Left lung (tissue), 4 donors: ENCODE measurements at regions not wholly inside any gene's neighbourhood (a gene's known extent, or its start where the extent isn't known, plus 50 kb on each side); places are given as distances from the start of the nearest gene placed in this dataset.

Experiments used
- ATAC-seq: fragments of 200-7000 bp; cut with Tn5 transposase; one replicate; pipeline ENCODE4 v1.9.1; 2020; ENCODE audit warnings: moderate library complexity
- DNase-seq, 4 donors: peaks; one replicate each; pipeline ENCODE4 v3.0.0-alpha.2; 2013 to 2020
- H3K27ac ChIP-seq, 2 donors: fragments of 200-600 bp; sonication (generic) in 1 of 2; one replicate each; pipeline versions ENCODE4 v1.5.0 to v1.8.0; 2020 to 2021
- H3K27me3 ChIP-seq, 2 donors: fragments of 200-600 bp; sonication (generic) in 1 of 2; one replicate each; pipeline versions ENCODE4 v1.5.0 to v1.8.0; 2020 to 2021
- H3K36me3 ChIP-seq, 2 donors: fragments of 200-600 bp; sonication (generic) in 1 of 2; one replicate each; pipeline versions ENCODE4 v1.5.0 to v1.8.0; 2020 to 2021
- H3K4me1 ChIP-seq, 2 donors: fragments of 200-600 bp; one replicate each; pipeline ENCODE4 v1.8.0; 2021
- H3K4me3 ChIP-seq, 2 donors: fragments of 200-600 bp; sonication (generic) in 1 of 2; one replicate each; pipeline versions ENCODE4 v1.5.0 to v1.8.0; 2020 to 2021; ENCODE audit warnings: mild to moderate bottlenecking in 1 of 2
- H3K9me3 ChIP-seq, 2 donors: fragments of 200-600 bp; sonication (generic) in 1 of 2; one replicate each; pipeline versions ENCODE4 v1.5.0 to v1.8.0; 2020 to 2021
- CTCF ChIP-seq, 2 donors: fragments of 200-600 bp; sonication (generic) in 1 of 2; IDR thresholded peaks; one replicate each; pipeline versions ENCODE4 v1.5.0 to v1.8.0; 2021; ENCODE audit warnings: antibody characterized with exemption in 2 of 2
- intact Hi-C, 2 donors: fragments of 100-400 bp; cut with DNase I; formaldehyde crosslinking; loops; one replicate each; pipeline versions ENCODE4 v1.11.2 to v1.14.2; 2022
- donor health status: DM: no; HTN: yes; CAD: no.
- donor health status: DM: no; HTN: no; CAD: no.

- H3K9me3 ChIP-seq, result no peaks in the 10 kb centered on the region
- peak overlapping the region in 1 of 2 donors; percentile 64 for H3K27ac ChIP-seq
- no peak overlapping the region for H3K4me3 ChIP-seq
- ATAC-seq (no peak), DNase-seq (no peak)
- H3K4me1 ChIP-seq, result peaks cover 0 to 12% of the 10 kb centered on the region in 2 donors
- H3K36me3 ChIP-seq, result no peaks in the 10 kb centered on the region
- TF ChIP-seq CTCF (IDR thresholded peaks at IDR 0.05), result no peak
- intact Hi-C loops, result no loop called here
- no peaks in the 10 kb centered on the region for H3K27me3 ChIP-seq
These were observed 85.9 kb upstream of the DPH5 start for GRCh38 chr1:101111461-101111860.

DNA sequence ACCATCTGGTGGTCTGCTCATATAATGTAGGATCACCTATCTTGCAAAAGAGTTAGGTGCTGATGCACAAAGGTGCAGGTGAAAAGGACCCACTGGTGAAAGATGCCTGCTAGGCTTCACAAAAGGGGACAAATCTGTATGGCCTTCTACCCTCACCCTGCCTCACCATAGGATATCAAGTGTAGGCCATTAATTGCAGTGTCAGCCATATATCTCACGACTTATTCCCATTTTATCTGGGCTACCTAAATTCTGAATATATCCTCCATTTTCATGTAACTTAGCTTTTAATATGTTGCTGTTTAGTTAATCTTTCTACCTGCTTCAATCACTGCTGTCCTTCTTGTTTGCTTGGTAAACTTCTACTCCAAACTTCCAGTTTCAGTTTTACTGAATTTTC lies 84.2 kb upstream of the DPH5 start:
- no peaks in the 10 kb centered on the region for H3K36me3 ChIP-seq
- H3K4me1 ChIP-seq, result peaks cover 0 to 12% of the 10 kb centered on the region in 2 donors
- intact Hi-C loops, result no loop called here
- no peak overlapping the region for H3K4me3 ChIP-seq
- TF ChIP-seq CTCF (IDR thresholded peaks at IDR 0.05), result no peak
- H3K9me3 ChIP-seq, result no peaks in the 10 kb centered on the region
- ATAC-seq (no peak), DNase-seq (no peak)
- H3K27me3 ChIP-seq, result no peaks in the 10 kb centered on the region
- H3K27ac ChIP-seq, result no peak overlapping the region

DNA sequence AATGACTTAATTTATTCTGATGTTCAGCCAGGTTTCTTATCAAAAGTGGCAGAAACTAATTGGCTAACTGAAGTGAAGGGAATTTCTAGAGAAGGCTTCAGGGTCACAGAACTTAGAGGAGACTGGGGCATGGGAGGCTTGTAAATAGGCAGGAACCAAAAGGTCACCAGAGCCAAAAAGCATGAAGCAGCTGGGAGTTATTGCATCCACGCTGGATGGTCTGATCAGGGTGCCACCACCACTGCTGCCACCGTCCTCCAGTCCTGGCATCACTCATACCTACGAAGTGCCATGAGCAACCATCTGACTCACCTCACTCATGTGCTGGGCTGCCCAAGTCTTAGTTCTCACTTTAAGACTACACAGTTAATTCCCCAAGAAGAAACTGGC lies 82.5 kb upstream of the DPH5 start:
- H3K36me3 ChIP-seq, result no peaks in the 10 kb centered on the region
- no peaks in the 10 kb centered on the region for H3K27me3 ChIP-seq
- intact Hi-C loops, result no loop called here
- H3K9me3 ChIP-seq, result no peaks in the 10 kb centered on the region
- H3K4me3 ChIP-seq, result no peak overlapping the region
- no peak overlapping the region for H3K27ac ChIP-seq
- DNase-seq (peak in 1 of 4 donors; percentile 23), ATAC-seq (no peak)
- peaks cover 0 to 12% of the 10 kb centered on the region in 2 donors for H3K4me1 ChIP-seq
- TF ChIP-seq CTCF (IDR thresholded peaks at IDR 0.05), result no peak

GRCh38 chr1:101107496-101108110 lies 82.0 kb upstream of the DPH5 start:
- H3K4me1 ChIP-seq, result peaks cover 0 to 12% of the 10 kb centered on the region in 2 donors
- no peaks in the 10 kb centered on the region for H3K36me3 ChIP-seq
- ATAC-seq, result no peak
- H3K4me3 ChIP-seq, result no peak overlapping the region
- H3K27me3 ChIP-seq, result no peaks in the 10 kb centered on the region
- no peaks in the 10 kb centered on the region for H3K9me3 ChIP-seq
- intact Hi-C loops, result no loop called here
- H3K27ac ChIP-seq, result no peak overlapping the region
- DNase-seq, result no peak
- TF ChIP-seq CTCF (IDR thresholded peaks at IDR 0.05), result no peak

DNA sequence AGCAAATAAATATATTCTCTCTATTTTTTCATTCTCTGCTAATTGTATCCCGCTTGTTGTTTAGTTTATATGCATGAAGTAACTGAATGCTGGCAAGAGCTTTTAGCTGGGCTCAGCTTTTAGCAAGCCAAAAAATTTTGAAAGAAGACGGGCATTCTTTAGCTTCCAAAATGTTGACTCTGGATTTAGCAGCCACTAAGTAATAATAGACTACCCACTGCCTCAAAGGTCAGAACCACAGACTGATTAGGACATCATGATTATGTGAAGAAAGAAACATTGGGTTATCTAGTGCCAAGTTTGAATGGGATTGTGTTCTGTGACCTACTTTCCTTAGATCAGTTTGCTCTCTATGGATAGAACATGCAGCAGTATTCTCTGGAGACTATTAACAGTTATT lies 80.3 kb upstream of the DPH5 start:
- no peaks in the 10 kb centered on the region for H3K36me3 ChIP-seq
- H3K4me1 ChIP-seq, result peaks cover 5% of the 10 kb centered on the region in 2 donors
- no peak overlapping the region for H3K27ac ChIP-seq
- ATAC-seq (no peak), DNase-seq (peak in 2 of 4 donors; percentile 70 to 83)
- H3K27me3 ChIP-seq, result no peaks in the 10 kb centered on the region
- intact Hi-C loops, result no loop called here
- TF ChIP-seq CTCF (IDR thresholded peaks at IDR 0.05), result no peak
- H3K4me3 ChIP-seq, result no peak overlapping the region
- H3K9me3 ChIP-seq, result no peaks in the 10 kb centered on the region
